Spleen (tissue), 11 donors: ENCODE measurements at regions not wholly inside any gene's neighbourhood (a gene's known extent, or its start where the extent isn't known, plus 50 kb on each side); places are given as distances from the start of the nearest gene placed in this dataset.
A peak's percentile ranks its signal among the peaks of the same experiment; 100 is the strongest.

Experiments
- DNase-seq: peaks from one replicate; pipeline ENCODE4 v3.0.0-alpha.2; 2020
- H3K27ac ChIP-seq, 8 donors: fragments of 200-600 bp; sonication (generic) in 7 of 8; 1 replicate in 4 of 8; 2 replicates in 4 of 8; pipeline versions ENCODE4 v1.5.0 to v1.8.0; 2016 to 2021; ENCODE audit warnings: inconsistent platforms in 4 of 8, mild to moderate bottlenecking in 4 of 8, moderate library complexity in 1 of 8
- H3K27me3 ChIP-seq, 7 donors: fragments of 200-600 bp; sonication (generic) in 6 of 7; replicated peaks in 1 of 7; 1 replicate in 4 of 7; 2 replicates in 3 of 7; pipeline versions ENCODE4 v1.5.0 to v1.8.0; 2016 to 2021; ENCODE audit warnings: inconsistent platforms in 3 of 7, mild to moderate bottlenecking in 1 of 7
- H3K36me3 ChIP-seq, 6 donors: fragments of 200-600 bp; sonication (generic) in 5 of 6; 1 replicate in 4 of 6; 2 replicates in 2 of 6; pipeline versions ENCODE4 v1.5.0 to v1.8.0; 2016 to 2021; ENCODE audit warnings: inconsistent platforms in 2 of 6
- H3K4me1 ChIP-seq, 6 donors: fragments of 200-600 bp; sonication (generic) in 5 of 6; 1 replicate in 3 of 6; 2 replicates in 3 of 6; pipeline versions ENCODE4 v1.5.0 to v1.8.0; 2016 to 2021; ENCODE audit warnings: inconsistent platforms in 3 of 6
- H3K4me3 ChIP-seq, 8 donors: fragments of 200-600 bp; sonication (generic) in 7 of 8; 1 replicate in 4 of 8; 2 replicates in 4 of 8; pipeline versions ENCODE4 v1.5.0 to v1.8.0; 2016 to 2021; ENCODE audit warnings: inconsistent platforms in 4 of 8, mild to moderate bottlenecking in 4 of 8, moderate library complexity in 2 of 8
- H3K9me3 ChIP-seq, 8 donors: fragments of 200-600 bp; sonication (generic) in 7 of 8; 1 replicate in 4 of 8; 2 replicates in 4 of 8; pipeline versions ENCODE4 v1.5.0 to v1.8.0; 2016 to 2021; ENCODE audit warnings: inconsistent platforms in 4 of 8
- CTCF ChIP-seq, 11 experiments: fragments of 200-600 bp in 7 of 11; fragments of 450-650 bp in 4 of 11; sonication (generic) in 4 of 11; IDR thresholded peaks in 8 of 11; conservative IDR thresholded peaks in 3 of 11; 1 replicate in 7 of 11; 2 replicates in 4 of 11; pipeline versions ENCODE4 v1.4.0 to v1.8.0; 2016 to 2021; ENCODE audit warnings: antibody characterized with exemption in 11 of 11, inconsistent platforms in 4 of 11, mild to moderate bottlenecking in 1 of 11
- POLR2A ChIP-seq, 3 donors: fragments of 450-650 bp; IDR thresholded peaks; one replicate each; pipeline ENCODE4 v1.5.1; 2017; ENCODE audit warnings: antibody characterized with exemption in 3 of 3, mild to moderate bottlenecking in 1 of 3
- POLR2AphosphoS5 ChIP-seq, 3 donors: sonication (generic); formaldehyde crosslinking; IDR thresholded peaks; one replicate each; pipeline ENCODE4 v1.5.1; 2017; ENCODE audit warnings: antibody characterized with exemption in 3 of 3
- WGBS, 5 donors: extraction: QIAGEN DNeasy Blood & Tissue Kit in 3 of 5; methylation state at CpG; one replicate each; pipeline versions ENCODE4 v1.1.5 to v1.1.7; 2013 to 2018; 5-methylcytosine and 5-hydroxymethylcytosine counted together
- intact Hi-C: fragments of 100-400 bp; cut with DNase I; formaldehyde crosslinking; loops from one replicate; pipeline ENCODE4 v1.15.0; 2023; ENCODE audit warnings: low total_unique reads
- donor health status: healthy with polysubstance abuse.
- donor health status: DM: no; HTN: no; CAD: no; lungs with moderate emphysema.
- donor health status: DM: no; HTN: no; CAD: no.
- donor health status: Bipolar disorder and iron deficiency.
- donor health status: healthy.
- donor health status: DM: no; HTN: no; CAD: no.
- donor health status: DM: yes; HTN: yes; CAD: no.

- WGBS, 5 donors: 90 to 99% (median 93%) methylated on average over 2 of the region's 2 CpGs
- H3K36me3 ChIP-seq: no peaks in the 10 kb centered on the region
- H3K9me3 ChIP-seq: no peaks in the 10 kb centered on the region
- H3K27ac ChIP-seq: peak overlapping the region in 2 of 8 donors; percentile 12 to 21
- no peak for TF ChIP-seq POLR2A (IDR thresholded peaks at IDR 0.05)
- TF ChIP-seq CTCF (IDR thresholded peaks at IDR 0.05 in 8 of 11, conservative IDR thresholded peaks at IDR 0.05 in 3 of 11): no peak
- no peak for TF ChIP-seq POLR2AphosphoS5 (IDR thresholded peaks at IDR 0.05)
- no peaks in the 10 kb centered on the region for H3K27me3 ChIP-seq
- H3K4me1 ChIP-seq: no peaks in the 10 kb centered on the region
- intact Hi-C loops: no loop called here
- H3K4me3 ChIP-seq: no peak overlapping the region
- no peak for DNase-seq
Observed at GRCh38 chr2:66802877-66803276, 368.0 kb downstream of the MEIS1 start.

- Histone ChIP-seq H3K4me1 (no peaks in the 10 kb centered on the region), H3K9me3 (no peaks in the 10 kb centered on the region), H3K27ac (peak overlapping the region in 2 of 8 donors; percentile 3 to 35), H3K4me3 (no peak overlapping the region), H3K27me3 (no peaks in the 10 kb centered on the region), H3K36me3 (no peaks in the 10 kb centered on the region)
- 70 to 85% (median 76%) methylated on average over 2 of the region's 2 CpGs for WGBS, 5 donors
- no peak for TF ChIP-seq POLR2AphosphoS5 (IDR thresholded peaks at IDR 0.05)
- no peak for TF ChIP-seq POLR2A (IDR thresholded peaks at IDR 0.05)
- no peak for TF ChIP-seq CTCF (IDR thresholded peaks at IDR 0.05 in 8 of 11, conservative IDR thresholded peaks at IDR 0.05 in 3 of 11)
- no peak for DNase-seq
- intact Hi-C loops: no loop called here
Observed at GRCh38 chr2:66803726-66804125, 368.8 kb downstream of the MEIS1 start.

- Histone ChIP-seq H3K4me1 (no peaks in the 10 kb centered on the region), H3K36me3 (no peaks in the 10 kb centered on the region), H3K9me3 (no peaks in the 10 kb centered on the region), H3K27ac (no peak overlapping the region), H3K27me3 (no peaks in the 10 kb centered on the region), H3K4me3 (no peak overlapping the region)
- TF ChIP-seq POLR2A (IDR thresholded peaks at IDR 0.05) (no peak), CTCF (IDR thresholded peaks at IDR 0.05 in 8 of 11, conservative IDR thresholded peaks at IDR 0.05 in 3 of 11) (no peak), POLR2AphosphoS5 (IDR thresholded peaks at IDR 0.05) (no peak)
- DNase-seq: no peak
- WGBS, 5 donors: 65 to 81% (median 71%) methylated on average over 8 of the region's 8 CpGs
- intact Hi-C loops: no loop called here
Observed at GRCh38 chr2:66805016-66805865, 370.3 kb downstream of the MEIS1 start.

- Histone ChIP-seq H3K9me3 (no peaks in the 10 kb centered on the region), H3K36me3 (no peaks in the 10 kb centered on the region), H3K27ac (no peak overlapping the region), H3K4me3 (no peak overlapping the region), H3K4me1 (no peaks in the 10 kb centered on the region), H3K27me3 (no peaks in the 10 kb centered on the region)
- 51 to 58% (median 54%) methylated on average over 3 of the region's 3 CpGs for WGBS, 5 donors
- intact Hi-C loops: no loop called here
- no peak for DNase-seq
- TF ChIP-seq CTCF (IDR thresholded peaks at IDR 0.05 in 8 of 11, conservative IDR thresholded peaks at IDR 0.05 in 3 of 11) (no peak), POLR2AphosphoS5 (IDR thresholded peaks at IDR 0.05) (no peak), POLR2A (IDR thresholded peaks at IDR 0.05) (no peak)
Observed at GRCh38 chr2:66805968-66806367, 371.0 kb downstream of the MEIS1 start.
